Thymus (tissue), 11 donors: ENCODE measurements at regions not wholly inside any gene's neighbourhood (a gene's known extent, or its start where the extent isn't known, plus 50 kb on each side); places are given as distances from the start of the nearest gene placed in this dataset.

ENCODE experiments used
- DNase-seq, 9 donors: peaks; one replicate each; pipeline ENCODE4 v3.0.0-alpha.2; 2013; ENCODE audit warnings: low spot score in 9 of 9, low read depth in 6 of 9, missing footprints in 1 of 9
- H3K27ac ChIP-seq, 2 donors: one replicate each; pipeline ENCODE4 v1.5.1; 2013; ENCODE audit warnings: control low read depth in 1 of 2, low read depth in 1 of 2, low read length in 1 of 2, mild to moderate bottlenecking in 1 of 2, moderate library complexity in 1 of 2
- H3K27me3 ChIP-seq, 2 donors: one replicate each; pipeline ENCODE4 v1.5.1; 2013; ENCODE audit warnings: low read length in 1 of 2; ENCODE audit not compliant: control insufficient read depth in 2 of 2, insufficient read depth in 1 of 2
- H3K36me3 ChIP-seq, 2 donors: one replicate each; pipeline ENCODE4 v1.5.1; 2013; ENCODE audit warnings: low read length in 1 of 2, mild to moderate bottlenecking in 1 of 2, moderate library complexity in 1 of 2; ENCODE audit not compliant: control insufficient read depth in 2 of 2, insufficient read depth in 2 of 2
- H3K4me1 ChIP-seq, 2 donors: one replicate each; pipeline ENCODE4 v1.5.1; 2013; ENCODE audit warnings: low read length in 2 of 2; ENCODE audit not compliant: control insufficient read depth in 2 of 2, insufficient read depth in 2 of 2
- H3K4me3 ChIP-seq, 2 donors: one replicate each; pipeline ENCODE4 v1.5.1; 2013; ENCODE audit warnings: low read length in 2 of 2, control low read depth in 1 of 2, mild to moderate bottlenecking in 1 of 2
- H3K9me3 ChIP-seq, 2 donors: one replicate each; pipeline ENCODE4 v1.5.1; 2013; ENCODE audit warnings: low read length in 1 of 2, mild to moderate bottlenecking in 1 of 2; ENCODE audit not compliant: control insufficient read depth in 2 of 2, insufficient read depth in 1 of 2
- WGBS: extraction: QIAGEN DNeasy Blood & Tissue Kit; methylation state at CpG from one replicate; pipeline ENCODE4 v1.1.7; 2013; 5-methylcytosine and 5-hydroxymethylcytosine counted together
- donor health status: healthy.

GRCh38 chr1:38463074-38463473 lies 396.5 kb downstream of the RRAGC start:
- no peak for DNase-seq
- H3K27ac ChIP-seq: no peak overlapping the region
- no peaks in the 10 kb centered on the region for H3K9me3 ChIP-seq
- no peaks in the 10 kb centered on the region for H3K36me3 ChIP-seq
- peaks cover 0 to 2% of the 10 kb centered on the region in 2 donors for H3K27me3 ChIP-seq
- H3K4me3 ChIP-seq: no peak overlapping the region
- H3K4me1 ChIP-seq: no peaks in the 10 kb centered on the region

DNA sequence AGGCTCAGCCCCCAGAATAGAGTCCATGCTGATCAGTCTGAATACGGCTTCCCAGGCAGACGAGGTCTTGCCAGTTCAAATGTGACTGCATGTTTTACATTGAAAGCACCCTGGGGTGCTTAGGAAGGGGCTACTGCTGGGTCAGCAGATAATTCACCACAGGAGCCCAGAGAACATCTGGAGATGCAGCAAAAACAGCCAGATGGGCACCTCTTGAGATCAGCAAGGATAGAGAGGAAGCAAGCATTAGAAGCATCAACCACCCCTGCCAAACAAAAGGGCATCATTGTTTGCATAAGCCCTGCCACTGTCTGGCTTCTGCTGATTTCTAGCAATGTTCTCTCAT lies 403.1 kb downstream of the RRAGC start:
- H3K27me3 ChIP-seq: no peaks in the 10 kb centered on the region
- no peaks in the 10 kb centered on the region for H3K36me3 ChIP-seq
- H3K27ac ChIP-seq: no peak overlapping the region
- no peaks in the 10 kb centered on the region for H3K4me1 ChIP-seq
- no peak for DNase-seq
- H3K4me3 ChIP-seq: no peak overlapping the region
- WGBS: 64% methylated on average over 2 of the region's 2 CpGs
- H3K9me3 ChIP-seq: no peaks in the 10 kb centered on the region

- H3K9me3 ChIP-seq: no peaks in the 10 kb centered on the region
- no peaks in the 10 kb centered on the region for H3K4me1 ChIP-seq
- WGBS: 87% methylated on average over 16 of the region's 16 CpGs
- no peak overlapping the region for H3K4me3 ChIP-seq
- H3K27ac ChIP-seq: no peak overlapping the region
- no peaks in the 10 kb centered on the region for H3K36me3 ChIP-seq
- DNase-seq: no peak
- H3K27me3 ChIP-seq: no peaks in the 10 kb centered on the region
These were observed 403.6 kb downstream of the RRAGC start for GRCh38 chr1:38455829-38456530.

DNA sequence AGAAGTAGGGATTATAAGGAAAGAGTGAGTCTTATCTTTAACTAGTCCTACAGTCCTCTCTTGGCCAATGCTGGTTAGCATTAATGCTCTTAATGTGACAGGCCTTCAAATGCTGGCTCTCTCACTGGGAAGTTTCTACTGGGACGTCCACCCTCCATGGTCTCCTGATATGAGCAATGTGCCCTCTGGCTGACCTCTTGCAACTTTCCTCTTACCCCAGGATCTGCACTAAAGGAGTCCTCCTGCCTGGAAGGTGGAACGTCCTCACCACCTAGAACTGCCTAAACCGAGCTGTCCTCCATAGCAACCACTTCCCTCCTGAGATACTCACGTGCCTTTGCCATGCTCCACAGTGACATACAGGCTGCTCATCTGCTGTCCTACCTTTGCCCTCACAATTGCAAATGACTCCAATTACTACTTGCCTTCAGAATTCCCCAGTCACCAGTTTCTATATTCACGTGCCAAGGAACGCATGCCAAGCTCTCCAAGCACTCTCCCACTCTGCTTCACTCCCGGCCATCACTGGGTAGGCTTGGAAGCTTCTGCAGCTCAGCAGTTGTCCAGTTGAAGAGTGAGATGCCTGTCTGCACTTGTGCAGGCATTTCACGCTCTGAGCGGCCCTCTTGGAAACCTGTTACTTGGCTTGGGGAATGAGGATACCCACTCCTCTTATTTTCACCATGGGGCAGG lies 404.7 kb downstream of the RRAGC start:
- Histone ChIP-seq H3K27ac (no peak overlapping the region), H3K4me3 (no peak overlapping the region), H3K36me3 (no peaks in the 10 kb centered on the region), H3K9me3 (no peaks in the 10 kb centered on the region), H3K4me1 (no peaks in the 10 kb centered on the region), H3K27me3 (no peaks in the 10 kb centered on the region)
- no peak for DNase-seq
- whole genome bisulfite sequencing: 93% methylated on average over 9 of the region's 9 CpGs

- Histone ChIP-seq H3K4me3 (no peak overlapping the region), H3K27me3 (no peaks in the 10 kb centered on the region), H3K4me1 (no peaks in the 10 kb centered on the region), H3K36me3 (no peaks in the 10 kb centered on the region), H3K27ac (no peak overlapping the region), H3K9me3 (no peaks in the 10 kb centered on the region)
- DNase-seq: no peak
- WGBS: 86% methylated on average over 5 of the region's 5 CpGs
These were observed 405.3 kb downstream of the RRAGC start for GRCh38 chr1:38454236-38454635.

DNA sequence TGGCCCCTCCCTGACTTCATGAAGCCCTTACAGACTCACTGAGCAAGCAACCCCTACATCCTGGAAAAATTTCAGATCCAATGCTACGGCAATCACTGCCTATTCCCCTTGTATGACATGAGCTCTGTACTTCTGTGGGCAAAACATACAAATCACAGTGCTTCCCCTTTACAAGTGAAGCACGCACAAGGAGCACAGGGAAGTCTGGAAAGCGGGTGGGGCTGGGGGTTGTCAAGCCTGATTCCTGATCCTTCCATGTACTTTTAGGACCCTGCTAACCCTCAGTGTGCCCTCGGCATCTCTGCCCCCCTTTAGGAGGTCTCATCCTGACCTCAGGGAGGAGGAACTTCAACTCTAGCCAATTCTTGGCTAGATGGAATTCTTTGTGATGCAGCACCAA lies 405.7 kb upstream of the POU3F1 start:
- Histone ChIP-seq H3K4me1 (no peaks in the 10 kb centered on the region), H3K27ac (no peak overlapping the region), H3K9me3 (no peaks in the 10 kb centered on the region), H3K27me3 (no peaks in the 10 kb centered on the region), H3K4me3 (no peak overlapping the region), H3K36me3 (no peaks in the 10 kb centered on the region)
- no peak for DNase-seq
- WGBS: 50% methylated on average over 4 of the region's 4 CpGs

- no peak overlapping the region for H3K4me3 ChIP-seq
- H3K36me3 ChIP-seq: no peaks in the 10 kb centered on the region
- WGBS: 20% methylated on average over 3 of the region's 3 CpGs
- no peak overlapping the region for H3K27ac ChIP-seq
- no peaks in the 10 kb centered on the region for H3K9me3 ChIP-seq
- no peak for DNase-seq
- H3K27me3 ChIP-seq: no peaks in the 10 kb centered on the region
- no peaks in the 10 kb centered on the region for H3K4me1 ChIP-seq
These were observed 405.0 kb upstream of the POU3F1 start for GRCh38 chr1:38451541-38451993.

DNA sequence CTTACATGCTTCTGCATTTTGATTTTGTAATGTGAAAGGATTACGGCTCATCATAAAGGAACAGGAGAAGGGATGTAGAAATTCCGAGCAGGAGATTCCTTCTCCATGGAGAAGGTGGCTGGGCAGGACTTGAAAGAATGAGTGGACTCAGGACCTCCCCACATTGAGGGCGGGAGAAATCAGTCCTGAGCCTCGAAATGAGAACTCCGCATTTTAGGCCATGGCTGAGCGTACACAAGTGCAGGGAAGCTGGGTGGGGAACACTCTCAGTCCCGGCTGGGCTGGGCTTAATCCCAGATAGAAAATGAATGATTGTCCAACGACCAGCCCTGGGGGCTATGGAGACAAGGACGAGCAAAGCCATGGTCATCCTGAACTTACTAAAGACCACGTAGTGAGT lies 402.3 kb upstream of the POU3F1 start:
- no peak overlapping the region for H3K4me3 ChIP-seq
- H3K36me3 ChIP-seq: no peaks in the 10 kb centered on the region
- H3K9me3 ChIP-seq: no peaks in the 10 kb centered on the region
- 88% methylated on average over 10 of the region's 10 CpGs for WGBS
- no peaks in the 10 kb centered on the region for H3K4me1 ChIP-seq
- no peak for DNase-seq
- H3K27ac ChIP-seq: no peak overlapping the region
- peaks cover 0 to 2% of the 10 kb centered on the region in 2 donors for H3K27me3 ChIP-seq

- H3K36me3 ChIP-seq: no peaks in the 10 kb centered on the region
- peaks cover 0 to 2% of the 10 kb centered on the region in 2 donors for H3K27me3 ChIP-seq
- H3K4me3 ChIP-seq: no peak overlapping the region
- DNase-seq: no peak
- H3K27ac ChIP-seq: no peak overlapping the region
- WGBS: 86% methylated on average over 4 of the region's 4 CpGs
- no peaks in the 10 kb centered on the region for H3K9me3 ChIP-seq
- H3K4me1 ChIP-seq: no peaks in the 10 kb centered on the region
These were observed 400.3 kb upstream of the POU3F1 start for GRCh38 chr1:38446936-38447335.
